NCI-H2196 (cell line): ENCODE measurements at regions not wholly inside any gene's neighbourhood (a gene's known extent, or its start where the extent isn't known, plus 50 kb on each side); places are given as distances from the start of the nearest gene placed in this dataset.
"Not testable (repeated sequence)": the region's sequence is repeated elsewhere in the genome, so short reads cannot be mapped to it uniquely, and the experiment has no call there.

Experiments
- DNase-seq: peaks from one replicate; lab custom pipeline; 2025; ENCODE audit not compliant: unreplicated experiment; lab: John Stamatoyannopoulos, UW

DNA sequence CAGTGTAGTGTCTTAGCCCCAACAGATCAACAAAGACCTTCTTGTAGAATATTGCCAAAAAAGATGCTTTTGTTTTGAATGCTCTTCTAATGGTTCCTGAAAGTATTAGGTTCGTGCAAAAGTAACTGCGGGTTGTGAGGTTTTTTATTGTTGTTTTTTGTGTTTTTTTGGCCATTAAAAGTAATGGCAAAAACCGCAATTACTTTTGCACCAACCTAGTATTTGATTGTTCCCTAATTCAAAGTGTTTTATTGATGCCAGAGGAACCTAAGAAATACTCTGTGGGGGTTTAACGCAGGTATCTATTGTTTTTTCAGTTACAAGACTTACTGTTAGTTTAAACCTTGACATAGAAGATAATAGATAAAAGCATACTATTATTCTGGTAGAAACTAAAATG is 150.8 kb upstream of the DAAM1 start:
- DNase-seq = no peak

DNA sequence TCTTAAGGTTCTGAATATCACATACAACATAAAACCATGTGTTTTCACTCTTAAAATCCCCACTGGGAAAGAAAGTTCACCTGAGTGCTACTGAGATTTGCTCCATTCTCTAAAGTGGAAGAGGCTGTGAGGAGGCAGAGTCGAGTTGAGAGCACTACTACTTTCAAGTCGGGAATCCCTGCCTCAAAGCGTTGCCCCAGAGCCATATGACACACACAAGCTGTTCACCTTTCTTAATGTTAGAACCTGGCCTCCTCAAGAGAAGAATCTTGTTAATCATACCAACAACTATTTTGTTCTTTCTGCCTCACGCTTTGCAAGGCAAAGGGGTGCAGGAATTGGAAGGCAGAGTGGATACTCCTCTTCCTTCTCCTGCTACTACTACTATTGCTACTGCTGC is 149.7 kb upstream of the DAAM1 start:
- DNase-seq = no peak

DNA sequence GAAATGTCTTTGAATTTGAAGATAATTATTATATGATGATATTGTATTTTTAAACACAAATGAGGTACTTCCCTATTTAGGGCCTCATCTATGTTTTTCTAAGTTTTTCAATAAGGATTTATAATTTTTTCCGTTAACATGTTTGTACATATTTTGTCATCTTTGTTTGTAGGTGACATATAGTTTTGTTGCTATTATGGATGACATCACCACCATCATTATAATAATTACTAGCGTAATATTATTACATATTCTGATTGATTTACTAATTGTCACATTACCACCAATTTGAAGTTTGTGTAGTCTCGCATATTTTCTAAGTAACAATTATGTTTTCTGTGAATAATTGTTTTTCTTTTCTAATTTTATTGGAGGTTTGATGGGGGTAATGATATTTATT is 147.2 kb upstream of the DAAM1 start:
- DNase-seq = no peak

DNA sequence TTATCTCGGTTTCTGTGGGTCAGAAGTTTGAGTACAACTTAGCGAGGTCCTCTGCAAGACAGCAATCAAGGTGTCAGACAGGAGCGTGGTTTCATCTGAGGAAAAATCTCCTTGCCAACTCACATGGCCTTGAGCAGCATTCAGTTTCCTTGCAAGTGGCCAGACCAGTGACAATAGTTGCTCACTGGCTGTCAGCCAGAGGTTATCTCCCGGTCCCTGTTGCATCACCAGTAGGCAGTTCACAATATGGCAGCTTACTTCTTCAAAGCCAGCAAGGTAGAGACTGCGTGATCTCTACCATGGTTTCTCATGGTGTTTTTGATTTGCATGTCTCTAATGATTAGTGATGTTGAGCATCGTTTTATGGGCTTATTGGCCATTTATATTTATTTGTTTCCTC is 143.8 kb upstream of the DAAM1 start:
- DNase-seq = no peak

DNA sequence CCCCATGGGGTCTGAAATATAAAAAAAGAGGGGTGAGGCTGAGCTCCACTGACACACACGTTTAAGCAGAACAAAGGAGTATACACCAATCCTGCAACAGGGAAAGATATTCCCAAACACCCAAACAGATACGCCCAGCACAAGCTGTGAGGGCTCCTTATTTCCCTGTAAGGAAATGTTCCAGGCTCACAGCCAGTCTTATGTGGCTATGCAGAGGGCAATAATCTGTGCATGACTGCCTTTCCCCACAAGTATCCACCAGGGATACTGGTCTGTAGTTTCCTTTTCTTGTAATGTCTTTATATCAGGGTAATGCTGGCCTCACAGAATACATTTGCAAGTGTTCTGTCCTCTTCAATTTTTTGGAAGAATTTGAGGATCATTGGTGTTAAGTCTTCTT is 141.7 kb upstream of the DAAM1 start:
- no peak for DNase-seq

DNA sequence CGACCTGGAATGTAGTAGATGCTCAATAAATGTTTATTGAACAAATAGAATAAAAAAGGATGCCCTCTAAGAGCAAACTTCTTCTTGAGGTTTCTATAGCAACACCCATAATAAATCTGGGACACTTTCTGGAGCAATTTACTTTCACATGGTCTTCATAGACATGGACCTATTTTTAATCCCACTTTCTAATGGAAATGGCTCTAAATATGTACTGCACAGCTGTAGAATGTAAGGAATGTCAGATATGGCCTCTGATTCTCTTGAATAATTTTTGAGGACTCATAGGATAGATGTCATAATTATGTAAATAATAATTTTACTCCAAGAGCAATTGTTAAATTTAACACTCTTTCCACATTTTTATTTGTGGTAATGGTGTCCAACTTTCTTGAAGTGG is 133.5 kb upstream of the DAAM1 start:
- DNase-seq = no peak

DNA sequence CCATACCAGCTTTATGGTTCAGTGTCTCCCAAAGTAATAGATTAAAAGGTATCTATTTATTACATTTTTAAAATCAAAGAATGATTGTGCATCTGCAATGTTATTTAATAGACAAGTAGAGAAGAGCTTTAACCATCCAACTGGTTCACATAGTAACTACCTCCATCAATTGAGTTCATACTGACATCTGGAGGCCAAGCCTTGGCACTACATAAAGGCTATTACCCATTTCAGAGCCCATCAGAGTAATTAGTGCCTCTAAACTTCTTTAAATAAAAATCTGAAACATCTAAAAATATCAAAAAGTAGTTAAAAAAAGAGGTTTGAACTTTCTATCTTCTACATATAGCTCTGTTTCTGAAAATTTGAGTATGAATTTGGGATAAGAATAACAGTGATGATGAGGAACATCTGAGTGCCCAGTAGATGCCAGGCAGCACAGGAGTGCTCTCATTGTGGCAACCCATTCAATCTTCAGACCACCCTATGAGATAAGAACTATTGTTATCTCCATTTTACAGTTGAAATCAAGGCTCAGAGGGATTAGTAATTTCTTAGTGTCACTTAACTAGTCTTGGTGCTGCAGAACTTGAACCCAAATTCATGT is 132.9 kb upstream of the DAAM1 start:
- peak; percentile 33 for DNase-seq

DNA sequence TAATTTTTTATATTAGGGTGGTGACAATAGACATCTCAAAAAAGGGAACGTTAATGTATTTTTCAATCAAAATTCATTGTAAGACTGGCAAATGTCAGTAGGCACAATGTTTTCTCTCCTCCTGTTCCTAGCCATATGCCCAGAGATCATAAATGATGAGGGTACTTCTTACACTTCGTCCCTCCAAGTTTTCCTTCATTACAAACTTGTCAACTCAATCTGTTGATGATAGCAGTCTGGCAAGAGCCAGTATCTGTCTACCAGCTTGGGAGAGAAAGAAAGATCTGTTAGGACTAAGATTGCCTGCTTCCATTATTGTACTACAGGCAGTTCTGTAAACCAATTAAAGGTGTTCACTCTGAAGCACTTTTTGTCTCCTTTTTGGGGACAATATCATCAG is 130.9 kb upstream of the DAAM1 start:
- DNase-seq = no peak

DNA sequence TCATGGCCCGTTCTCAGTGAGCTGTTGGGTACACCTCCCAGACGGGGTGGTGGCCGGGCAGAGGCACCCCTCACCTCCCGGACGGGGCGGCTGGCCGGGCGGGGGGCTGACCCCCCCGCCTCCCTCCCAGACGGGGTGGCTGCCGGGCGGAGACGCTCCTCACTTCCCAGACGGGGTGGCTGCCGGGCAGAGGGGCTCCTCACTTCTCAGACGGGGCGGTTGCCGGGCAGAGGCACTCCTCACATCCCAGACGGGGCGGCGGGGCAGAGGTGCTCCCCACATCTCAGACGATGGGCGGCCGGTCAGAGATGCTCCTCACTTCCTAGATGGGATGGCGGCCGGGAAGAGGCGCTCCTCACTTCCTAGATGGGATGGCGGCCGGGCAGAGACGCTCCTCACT is 129.7 kb upstream of the DAAM1 start:
- DNase-seq = not testable (repeated sequence)

DNA sequence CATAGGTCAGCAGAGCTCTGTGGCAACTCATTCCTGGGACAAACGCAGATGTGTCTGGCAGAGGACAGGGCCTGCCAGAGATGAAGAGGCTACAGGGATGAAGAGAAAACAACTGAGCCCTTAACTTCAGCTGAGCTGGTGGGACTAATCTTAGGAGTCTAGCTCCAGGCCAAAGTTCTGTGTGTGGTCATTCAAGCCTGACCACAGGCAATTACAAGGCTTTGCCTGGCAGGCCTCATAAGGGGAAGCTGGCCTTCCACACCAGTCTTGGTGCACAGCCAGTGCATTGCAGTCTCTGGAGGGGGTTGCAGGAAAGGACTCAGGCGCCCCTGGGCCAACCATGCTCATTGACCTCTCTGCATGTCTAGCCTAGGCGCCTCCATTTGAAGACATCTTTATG is 127.6 kb upstream of the DAAM1 start:
- no peak for DNase-seq

DNA sequence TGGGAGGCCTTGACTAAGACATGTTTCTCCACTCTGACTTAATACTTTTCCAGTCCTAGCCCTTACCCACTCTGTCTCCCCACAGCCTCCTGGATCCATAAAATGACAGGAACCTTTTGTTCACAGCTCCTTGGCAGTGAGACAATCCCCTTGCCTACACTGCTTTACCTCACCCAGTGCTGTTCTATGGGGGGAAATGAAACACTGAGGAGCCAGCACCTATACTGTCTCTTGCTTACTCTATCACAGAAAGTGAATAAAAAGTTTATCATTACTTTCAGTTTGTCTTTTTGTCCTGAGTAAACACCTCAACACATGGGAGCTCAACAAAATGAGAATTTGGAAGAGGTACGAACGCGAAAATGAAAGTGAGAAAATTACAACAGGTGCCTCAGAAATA is 127.2 kb upstream of the DAAM1 start:
- no peak for DNase-seq

DNA sequence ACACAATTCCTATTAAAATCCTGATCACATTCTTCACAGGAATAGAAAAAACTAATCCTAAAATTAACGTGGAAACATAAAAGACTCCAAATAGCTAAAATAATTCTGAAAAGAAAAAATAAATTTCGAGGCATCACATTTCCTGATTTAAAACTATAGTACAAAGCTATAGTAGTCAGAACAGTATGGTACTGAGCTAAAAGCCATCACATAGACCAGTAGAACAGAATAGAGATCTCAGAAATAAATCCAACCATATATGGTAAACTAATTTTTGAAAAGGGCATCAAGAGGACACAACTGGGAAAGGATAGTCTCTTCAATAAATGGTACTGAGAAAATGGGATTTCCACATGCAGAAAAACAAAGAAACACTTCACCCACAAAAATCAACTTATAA is 125.2 kb upstream of the DAAM1 start:
- DNase-seq = no peak

DNA sequence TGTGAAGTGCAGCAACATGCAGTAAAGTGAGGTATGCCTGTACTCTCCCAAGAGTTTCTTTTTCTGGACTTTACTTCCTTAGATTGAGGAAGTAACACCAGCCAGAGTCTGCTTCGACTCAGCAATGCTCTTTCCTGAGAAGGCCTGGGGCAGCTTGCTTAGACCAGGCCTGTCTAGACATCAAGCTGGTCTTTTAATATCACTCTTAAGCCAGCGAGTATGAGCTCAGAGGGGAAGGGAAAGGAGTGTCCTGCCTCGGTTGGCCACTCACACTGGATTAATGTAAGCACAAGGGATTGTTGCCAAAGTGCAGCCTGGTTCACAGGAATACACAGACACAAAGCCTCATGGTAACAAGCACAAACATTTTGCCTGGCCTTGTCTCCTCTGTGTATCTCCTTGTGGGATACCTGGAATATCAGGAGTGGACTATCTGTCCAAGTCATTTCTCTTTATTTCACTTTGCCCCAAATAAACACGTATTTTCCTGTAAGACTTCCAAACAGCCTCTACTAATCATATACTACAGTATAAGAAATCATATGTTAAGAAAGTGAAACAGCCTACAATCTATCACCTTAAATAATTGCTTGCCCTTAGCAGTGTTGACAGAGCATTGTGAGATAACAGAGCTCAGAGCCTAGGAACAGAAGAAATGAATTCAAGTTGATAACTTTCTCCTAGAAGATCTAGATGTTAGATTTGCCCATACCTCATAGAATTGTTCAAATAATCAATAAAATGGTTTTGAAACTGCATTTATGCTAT is 121.2 kb upstream of the DAAM1 start:
- DNase-seq = no peak

DNA sequence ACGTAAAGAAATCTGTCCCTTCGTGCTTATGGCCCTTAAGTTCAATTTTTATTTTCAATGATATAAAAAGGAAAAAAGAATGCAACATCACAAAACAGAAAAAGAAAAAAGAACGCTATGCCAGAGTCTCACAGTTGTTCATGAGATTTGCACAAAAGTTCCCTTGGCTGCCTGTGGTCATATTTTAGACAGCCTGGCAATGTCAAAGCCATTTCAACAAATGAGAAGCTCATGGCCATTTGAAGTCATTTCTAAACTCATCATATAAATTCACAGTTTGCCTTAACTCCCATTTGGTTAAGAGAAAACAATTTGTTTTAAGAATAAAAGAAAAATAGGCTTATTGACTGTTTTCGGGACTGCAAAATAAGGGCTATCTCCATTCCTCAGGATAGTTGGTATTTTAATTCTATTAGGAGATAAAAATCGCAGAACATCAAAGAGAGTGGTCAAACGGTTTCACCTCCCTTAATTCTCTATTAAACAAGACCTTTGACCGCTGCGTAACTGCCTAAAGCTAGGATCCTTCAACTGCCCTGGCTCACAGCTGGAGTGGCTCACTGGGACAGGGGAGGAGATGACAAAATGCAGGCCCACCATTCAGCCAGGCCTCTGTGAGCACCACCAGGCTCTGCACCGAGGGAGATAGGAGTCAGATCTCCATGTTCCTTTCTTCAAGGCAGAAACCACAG is 119.2 kb upstream of the DAAM1 start:
- DNase-seq = no peak

DNA sequence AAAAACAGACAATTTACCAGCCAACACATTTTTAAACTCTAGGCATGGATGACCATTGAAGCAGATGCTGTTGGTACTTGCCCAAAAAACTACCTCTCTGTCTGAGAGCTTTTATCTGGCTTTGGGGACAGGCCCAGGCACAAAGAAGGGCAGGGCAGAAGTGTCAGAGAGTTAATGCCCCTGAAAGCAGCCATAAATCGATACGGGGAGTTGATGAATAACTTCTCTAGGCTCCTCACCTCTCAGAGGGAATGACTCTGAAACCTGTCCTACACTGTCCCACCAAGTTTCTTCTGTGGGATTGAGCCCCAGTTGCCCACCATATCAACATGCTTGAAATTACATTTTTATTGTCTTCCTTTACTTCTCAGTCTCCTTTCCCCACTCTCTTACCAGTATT is 113.0 kb upstream of the DAAM1 start:
- no peak for DNase-seq

DNA sequence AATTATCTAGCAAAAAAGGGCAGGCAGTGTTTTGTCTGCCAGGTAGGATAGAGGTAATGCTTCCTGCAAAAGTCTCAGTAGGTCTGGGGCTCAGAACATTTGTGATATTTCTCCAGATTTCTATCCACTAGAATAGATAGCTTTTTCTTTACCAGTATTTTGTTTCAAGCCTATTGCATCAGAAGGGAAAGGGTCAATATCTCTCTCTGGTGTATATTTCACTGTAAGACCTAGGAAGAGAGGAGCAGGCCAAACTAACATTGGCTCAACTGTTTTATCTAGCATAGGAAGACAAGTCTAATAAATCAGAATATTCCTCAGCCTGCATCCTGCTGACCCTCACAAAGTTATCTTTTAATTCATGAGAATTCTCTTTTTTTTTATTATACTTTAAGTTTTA is 106.7 kb upstream of the DAAM1 start:
- no peak for DNase-seq

DNA sequence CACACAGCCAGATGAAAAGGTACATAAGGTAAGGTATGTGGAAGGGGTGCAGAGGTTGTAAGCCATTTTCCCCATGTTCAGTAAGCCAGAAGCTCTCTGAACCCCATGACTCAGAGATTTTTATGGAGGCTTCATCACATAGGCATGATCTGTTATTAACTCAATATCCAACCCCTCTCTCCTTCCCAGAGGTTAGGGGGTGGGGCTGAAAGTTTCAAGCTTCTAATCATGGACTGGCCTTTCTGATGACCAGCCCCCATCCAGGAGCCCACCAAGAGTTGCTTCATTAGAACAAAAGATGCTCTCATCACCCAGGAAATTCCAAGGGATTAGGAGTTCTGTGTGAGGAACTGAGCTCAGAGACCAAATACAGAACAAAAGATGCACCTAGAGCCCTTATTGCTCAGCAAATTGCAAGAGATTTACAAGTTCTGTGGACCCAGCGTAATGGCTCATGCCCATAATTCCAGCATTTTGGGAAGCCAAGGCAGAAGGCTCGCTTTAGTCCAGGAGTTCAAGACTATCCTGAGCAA is 103.2 kb upstream of the DAAM1 start:
- DNase-seq = no peak

DNA sequence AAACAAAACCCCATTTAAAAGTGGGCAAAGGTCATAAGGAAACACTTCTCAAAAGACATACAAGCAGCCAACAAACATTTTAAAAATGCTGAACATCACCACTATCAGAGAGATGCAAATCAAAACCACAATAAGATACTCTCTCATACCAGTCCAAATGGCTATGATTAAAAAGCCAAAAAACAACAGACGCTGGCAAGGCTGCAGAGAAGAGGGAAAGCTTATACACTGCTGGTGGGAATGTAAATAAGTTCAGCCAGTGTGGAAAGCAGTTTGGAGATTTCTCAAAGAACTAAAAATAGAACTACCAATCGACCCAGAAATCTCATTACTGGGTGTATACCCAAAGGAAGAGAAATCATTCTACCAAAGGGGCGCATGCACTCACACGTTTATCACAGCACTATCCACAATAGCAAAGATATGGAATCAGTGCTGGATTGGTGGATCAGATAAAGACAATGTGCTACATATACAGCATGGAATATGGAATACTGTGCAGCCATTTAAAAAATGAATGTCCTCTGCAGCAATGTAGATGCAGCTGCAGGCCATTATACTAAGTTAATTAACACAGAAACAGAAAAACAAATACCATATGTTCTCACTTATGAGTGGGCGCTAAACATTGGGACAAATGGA is 102.1 kb upstream of the DAAM1 start:
- DNase-seq = no peak

DNA sequence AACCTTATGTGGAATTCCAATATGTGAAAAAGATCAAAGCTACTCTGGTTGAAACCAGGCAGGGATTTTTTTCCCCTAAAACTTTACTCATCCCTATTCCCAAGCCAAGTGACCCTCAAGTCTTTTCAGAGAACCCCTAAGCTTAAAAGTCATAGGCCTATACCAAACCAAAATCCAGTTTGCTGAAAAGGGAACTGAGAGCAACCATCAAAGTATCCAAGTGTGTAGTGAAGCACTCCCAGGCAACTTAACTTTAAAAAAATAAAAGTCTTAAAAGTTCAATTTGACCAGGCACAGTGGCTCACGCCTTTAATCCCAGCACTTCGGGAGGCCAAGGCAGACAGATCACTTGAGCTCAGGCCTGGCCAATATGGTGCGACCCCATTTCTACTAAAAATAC is 101.2 kb upstream of the DAAM1 start:
- DNase-seq = no peak

DNA sequence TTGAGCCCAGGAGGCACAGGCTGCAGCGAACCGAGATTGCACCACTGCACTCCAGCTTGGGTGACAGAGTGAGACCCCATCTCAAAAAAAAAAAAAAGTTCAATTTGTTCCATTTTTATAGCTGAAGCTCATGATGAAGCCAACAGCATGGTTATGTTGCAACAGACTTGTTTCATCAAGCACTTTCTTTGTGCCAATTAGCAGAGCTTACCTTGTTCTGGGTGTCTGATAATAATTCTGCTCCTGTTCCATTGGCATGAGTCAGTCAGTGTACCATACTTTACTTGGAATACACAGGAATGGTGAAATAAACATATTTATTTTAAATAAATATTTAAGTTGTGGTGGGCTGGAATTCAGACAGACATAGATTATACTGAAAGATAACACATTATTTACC is 100.8 kb upstream of the DAAM1 start:
- no peak for DNase-seq

DNA sequence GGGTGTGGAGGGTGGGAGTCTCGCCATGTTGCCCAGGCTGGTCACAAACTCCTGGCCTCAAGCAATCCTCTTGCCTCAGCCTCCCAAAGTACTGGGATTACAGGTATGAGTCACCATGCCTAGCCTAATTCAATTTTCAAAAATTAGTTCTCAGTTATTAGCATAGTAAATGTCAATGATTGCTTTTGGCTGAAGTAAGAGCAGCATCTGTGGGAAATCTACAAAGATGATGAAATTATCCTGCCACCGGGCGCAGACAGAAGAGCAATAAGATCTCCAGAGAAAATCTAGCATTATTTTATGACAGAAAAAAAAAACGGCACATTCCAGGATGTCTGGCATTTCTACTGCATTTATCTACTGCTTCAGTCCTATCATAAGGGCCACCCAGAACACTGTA is 97.9 kb upstream of the DAAM1 start:
- no peak for DNase-seq

DNA sequence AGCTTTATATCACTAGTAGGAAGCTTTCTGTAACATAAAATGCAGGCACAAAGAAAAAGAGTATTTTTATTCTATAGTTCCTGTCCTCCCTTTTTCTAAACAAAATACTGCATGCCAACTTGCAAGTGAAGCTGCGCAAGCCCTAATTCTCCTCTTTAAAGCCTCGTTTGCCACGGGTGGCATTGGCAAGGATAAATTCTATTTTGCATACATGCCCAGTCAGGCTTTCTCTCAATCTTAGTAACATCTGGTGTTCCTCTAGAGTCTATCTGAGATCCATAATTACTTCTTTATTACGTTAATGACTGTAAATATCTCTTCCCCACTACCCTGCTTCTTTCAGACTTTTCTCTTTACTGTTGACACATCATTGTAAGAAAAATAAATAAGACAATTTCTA is 97.1 kb upstream of the DAAM1 start:
- no peak for DNase-seq
